SK-N-SH treated with all-trans-retinoic acid at 6 μM for 48 hours (cell line): ENCODE measurements at regions not wholly inside any gene's neighbourhood (a gene's known extent, or its start where the extent isn't known, plus 50 kb on each side); places are given as distances from the start of the nearest gene placed in this dataset.

Experiments used
- ARNTL ChIP-seq: fragments of 450-650 bp; formaldehyde crosslinking; IDR thresholded peaks from 2 replicates; pipeline ENCODE4 v1.5.0; 2020; ENCODE audit warnings: low read depth, mild to moderate bottlenecking, moderate library complexity, borderline replicate concordance
- BACH2 ChIP-seq: fragments of 250-450 bp; sonication (Bioruptor Pico); IDR thresholded peaks from 2 replicates; pipeline ENCODE4 v1.9.0; 2021; ENCODE audit warnings: mild to moderate bottlenecking, borderline replicate concordance
- GLIS3 ChIP-seq: fragments of 250-450 bp; sonication (Bioruptor Pico); IDR thresholded peaks from 2 replicates; pipeline ENCODE4 v1.5.0; 2020; ENCODE audit warnings: mild to moderate bottlenecking, moderate library complexity
- PPARA ChIP-seq: fragments of 250-450 bp; sonication (Bioruptor Pico); IDR thresholded peaks from 2 replicates; pipeline ENCODE4 v1.5.0; 2020; ENCODE audit warnings: mild to moderate bottlenecking, borderline replicate concordance
- SNAI2 ChIP-seq: fragments of 250-450 bp; sonication (Bioruptor Pico); IDR thresholded peaks from 2 replicates; pipeline ENCODE4 v1.5.0; 2020; ENCODE audit warnings: mild to moderate bottlenecking, moderate library complexity
- TSHZ2 ChIP-seq: fragments of 250-450 bp; sonication (Bioruptor Pico); IDR thresholded peaks from 2 replicates; pipeline ENCODE4 v1.5.0; 2020; ENCODE audit warnings: mild to moderate bottlenecking, moderate library complexity
- ZC3H10 ChIP-seq: fragments of 250-450 bp; sonication (Bioruptor Pico); IDR thresholded peaks from 2 replicates; pipeline ENCODE4 v1.5.1; 2021; ENCODE audit warnings: mild to moderate bottlenecking, moderate library complexity
- ZFP3 ChIP-seq: fragments of 250-450 bp; sonication (Bioruptor Pico); IDR thresholded peaks from 2 replicates; pipeline ENCODE4 v1.5.0; 2020; ENCODE audit warnings: mild to moderate bottlenecking, moderate library complexity
- ZNF565 ChIP-seq: fragments of 450-650 bp; formaldehyde crosslinking; conservative IDR thresholded peaks from 2 replicates; pipeline ENCODE4 v1.5.0; 2020; ENCODE audit warnings: low read depth, mild to moderate bottlenecking, moderate library complexity
- ZNF70 ChIP-seq: fragments of 450-650 bp; formaldehyde crosslinking; IDR thresholded peaks from 2 replicates; pipeline ENCODE4 v1.5.0; 2020; ENCODE audit warnings: mild to moderate bottlenecking, moderate library complexity
- TF ChIP-seq, protein P1 (sequence below): fragments of 250-450 bp; sonication (Bioruptor Pico); IDR thresholded peaks from 2 replicates; pipeline ENCODE4 v1.8.0; 2020; ENCODE audit warnings: mild to moderate bottlenecking, moderate library complexity, borderline replicate concordance
- TF ChIP-seq, protein P2 (sequence below): fragments of 250-450 bp; sonication (Bioruptor Pico); IDR thresholded peaks from 2 replicates; pipeline ENCODE4 v1.5.1; 2020; ENCODE audit warnings: low read depth, mild to moderate bottlenecking, moderate library complexity

DNA sequence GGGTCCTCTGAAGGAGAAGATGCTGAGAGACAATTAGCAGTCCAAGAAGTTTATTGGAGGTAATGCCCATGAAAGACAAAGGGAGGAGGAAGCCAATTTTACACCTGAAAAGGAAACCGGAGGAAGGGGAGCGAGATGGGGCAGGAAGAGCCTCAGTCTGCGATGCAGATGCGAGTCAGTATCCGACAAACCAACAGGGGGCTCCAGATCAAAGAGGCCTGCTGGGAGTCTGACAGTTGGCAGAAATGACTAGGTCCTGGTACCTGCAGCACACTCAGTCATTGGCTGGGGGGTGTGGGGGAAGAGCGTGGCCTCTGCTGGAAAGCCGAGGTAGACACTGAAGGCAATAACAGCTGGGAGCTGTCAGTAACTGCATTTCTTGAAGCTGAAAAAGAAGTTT is 231.1 kb upstream of the CENPE start:
- TF ChIP-seq, protein P1, sequence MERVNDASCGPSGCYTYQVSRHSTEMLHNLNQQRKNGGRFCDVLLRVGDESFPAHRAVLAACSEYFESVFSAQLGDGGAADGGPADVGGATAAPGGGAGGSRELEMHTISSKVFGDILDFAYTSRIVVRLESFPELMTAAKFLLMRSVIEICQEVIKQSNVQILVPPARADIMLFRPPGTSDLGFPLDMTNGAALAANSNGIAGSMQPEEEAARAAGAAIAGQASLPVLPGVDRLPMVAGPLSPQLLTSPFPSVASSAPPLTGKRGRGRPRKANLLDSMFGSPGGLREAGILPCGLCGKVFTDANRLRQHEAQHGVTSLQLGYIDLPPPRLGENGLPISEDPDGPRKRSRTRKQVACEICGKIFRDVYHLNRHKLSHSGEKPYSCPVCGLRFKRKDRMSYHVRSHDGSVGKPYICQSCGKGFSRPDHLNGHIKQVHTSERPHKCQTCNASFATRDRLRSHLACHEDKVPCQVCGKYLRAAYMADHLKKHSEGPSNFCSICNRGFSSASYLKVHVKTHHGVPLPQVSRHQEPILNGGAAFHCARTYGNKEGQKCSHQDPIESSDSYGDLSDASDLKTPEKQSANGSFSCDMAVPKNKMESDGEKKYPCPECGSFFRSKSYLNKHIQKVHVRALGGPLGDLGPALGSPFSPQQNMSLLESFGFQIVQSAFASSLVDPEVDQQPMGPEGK = no peak
- TF ChIP-seq ARNTL (CRISPR knock-in tag) = no peak
- no peak for TF ChIP-seq GLIS3 (CRISPR knock-in tag)
- no peak for TF ChIP-seq TSHZ2 (CRISPR knock-in tag)
- TF ChIP-seq, protein P2, sequence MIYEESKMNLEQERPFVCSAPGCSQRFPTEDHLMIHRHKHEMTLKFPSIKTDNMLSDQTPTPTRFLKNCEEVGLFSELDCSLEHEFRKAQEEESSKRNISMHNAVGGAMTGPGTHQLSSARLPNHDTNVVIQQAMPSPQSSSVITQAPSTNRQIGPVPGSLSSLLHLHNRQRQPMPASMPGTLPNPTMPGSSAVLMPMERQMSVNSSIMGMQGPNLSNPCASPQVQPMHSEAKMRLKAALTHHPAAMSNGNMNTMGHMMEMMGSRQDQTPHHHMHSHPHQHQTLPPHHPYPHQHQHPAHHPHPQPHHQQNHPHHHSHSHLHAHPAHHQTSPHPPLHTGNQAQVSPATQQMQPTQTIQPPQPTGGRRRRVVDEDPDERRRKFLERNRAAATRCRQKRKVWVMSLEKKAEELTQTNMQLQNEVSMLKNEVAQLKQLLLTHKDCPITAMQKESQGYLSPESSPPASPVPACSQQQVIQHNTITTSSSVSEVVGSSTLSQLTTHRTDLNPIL = no peak
- TF ChIP-seq ZNF70 (CRISPR knock-in tag) = no peak
- TF ChIP-seq ZC3H10 (CRISPR knock-in tag) = no peak
- no peak for TF ChIP-seq ZFP3
- no peak for TF ChIP-seq BACH2 (CRISPR knock-in tag)
- no peak for TF ChIP-seq SNAI2 (CRISPR knock-in tag)
- TF ChIP-seq PPARA = no peak
- no peak for TF ChIP-seq ZNF565 (CRISPR knock-in tag)
